ENCODE measurements at regions not wholly inside any gene's neighbourhood (a gene's known extent, or its start where the extent isn't known, plus 50 kb on each side); places are given as distances from the start of the nearest gene placed in this dataset.

- Histone ChIP-seq H3K9me3 (ENCODE audit: low read length) (no peaks in the 10 kb centered on the region), H4K20me1 (ENCODE audit: insufficient read depth, low read length) (no peaks in the 10 kb centered on the region), H3K79me2 (ENCODE audit: insufficient read depth, low read depth, low read length) (no peaks in the 10 kb centered on the region), H3K4me2 (ENCODE audit: low read length) (no peak overlapping the region), H3K4me3 (ENCODE audit: low read depth, low read length, poor library complexity, severe bottlenecking) (no peak overlapping the region), H3K4me1 (ENCODE audit: insufficient read depth, low read length, poor library complexity, severe bottlenecking) (peaks cover 12% of the 10 kb centered on the region), H2AFZ (ENCODE audit: low read length) (peak overlapping the region; percentile 55), H3K36me3 (ENCODE audit: insufficient read depth, low read length) (no peaks in the 10 kb centered on the region), H3K27ac (ENCODE audit: low read depth, low read length, poor library complexity, severe bottlenecking) (no peak overlapping the region), H3K9me2 (ENCODE audit: insufficient read depth, low read length) (no peaks in the 10 kb centered on the region)
- intact Hi-C loops (cut with micrococcal nuclease; ENCODE audit: unreplicated experiment) = no loop called here
- DNase-seq (ENCODE audit: low spot score) = no peak
- ChIA-PET CTCF (ENCODE audit: unreplicated experiment) (interaction anchor here (0.6 to 1.0 kb wide), 2 partner anchors 9 to 115 kb away, joined by 3 to 4 read pairs; no protein-coding TSS in a partner anchor), POLR2A (interaction anchor here (0.6 to 1.8 kb wide), 13 partner anchors 8 to 885 kb away, joined by 3 to 6 read pairs (median 4); partner anchors contain the start of gene HBS1L)
- no peak for TF ChIP-seq EZH2phosphoT487 (IDR thresholded peaks at IDR 0.05; ENCODE audit: borderline replicate concordance, low read depth, low read length)
- no peak for TF ChIP-seq CTCF (conservative IDR thresholded peaks at IDR 0.05; ENCODE audit: low read length)
- BruUV-seq (replicated peaks) = no TSS peak
These were observed 51.8 kb upstream of the MYB start for GRCh38 chr6:135129136-135129856.

GRCh38 chr6:135128268-135128914 is 52.7 kb upstream of the MYB start:
- TF ChIP-seq EZH2phosphoT487 (IDR thresholded peaks at IDR 0.05; ENCODE audit: borderline replicate concordance, low read depth, low read length) (no peak), CTCF (conservative IDR thresholded peaks at IDR 0.05; ENCODE audit: low read length) (no peak)
- no peaks in the 10 kb centered on the region for H3K79me2 ChIP-seq (ENCODE audit: insufficient read depth, low read depth, low read length)
- H3K36me3 ChIP-seq (ENCODE audit: insufficient read depth, low read length) = no peaks in the 10 kb centered on the region
- intact Hi-C loops (cut with micrococcal nuclease; ENCODE audit: unreplicated experiment) = no loop called here
- ChIA-PET POLR2A (interaction anchor here (0.6 to 1.8 kb wide), 9 partner anchors 9 to 248 kb away, joined by 3 to 6 read pairs (median 3); partner anchors contain the start of gene HBS1L), CTCF (ENCODE audit: unreplicated experiment) (interaction anchor here (1.0 kb wide), 1 partner anchor 8 kb away, joined by 3 read pairs; no protein-coding TSS in a partner anchor)
- H3K27ac ChIP-seq (ENCODE audit: low read depth, low read length, poor library complexity, severe bottlenecking) = no peak overlapping the region
- H2AFZ ChIP-seq (ENCODE audit: low read length) = peak overlapping the region; percentile 55
- no peak overlapping the region for H3K4me3 ChIP-seq (ENCODE audit: low read depth, low read length, poor library complexity, severe bottlenecking)
- no peaks in the 10 kb centered on the region for H4K20me1 ChIP-seq (ENCODE audit: insufficient read depth, low read length)
- no peak for DNase-seq (ENCODE audit: low spot score)
- peaks cover 12% of the 10 kb centered on the region for H3K4me1 ChIP-seq (ENCODE audit: insufficient read depth, low read length, poor library complexity, severe bottlenecking)
- no peaks in the 10 kb centered on the region for H3K9me3 ChIP-seq (ENCODE audit: low read length)
- H3K9me2 ChIP-seq (ENCODE audit: insufficient read depth, low read length) = no peaks in the 10 kb centered on the region
- no TSS peak for BruUV-seq (replicated peaks)
- H3K4me2 ChIP-seq (ENCODE audit: low read length) = no peak overlapping the region
